ENCODE measurements at regions not wholly inside any gene's neighbourhood (a gene's known extent, or its start where the extent isn't known, plus 50 kb on each side); places are given as distances from the start of the nearest gene placed in this dataset.

DNA sequence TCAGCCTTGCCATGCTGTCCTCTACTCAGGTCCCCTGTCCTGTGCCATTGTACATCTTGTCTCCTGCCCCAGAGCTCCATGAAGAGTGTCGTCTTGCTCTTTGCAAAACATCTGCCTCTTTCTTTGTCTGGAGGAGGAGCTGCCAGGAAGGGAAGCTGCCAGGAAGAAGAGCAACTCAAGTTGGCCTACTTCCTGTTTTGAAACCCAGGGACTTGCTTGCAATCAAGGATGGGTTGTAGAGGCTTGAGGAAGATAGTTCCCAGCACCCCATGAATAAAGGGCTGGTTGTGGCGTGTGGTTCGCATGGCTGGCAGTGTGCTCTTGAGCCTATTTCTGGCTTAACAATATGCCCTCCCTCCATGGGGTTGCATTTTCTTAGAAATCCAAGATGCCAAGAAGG lies 53.0 kb upstream of the CPEB4 start:
- no peak for DNase-seq

- DNase-seq = no peak
Measured at GRCh38 chr5:173835661-173836060, 52.5 kb upstream of the CPEB4 start.

GRCh38 chr5:173837654-173838053 lies 50.5 kb upstream of the CPEB4 start:
- DNase-seq = no peak
